ENCODE measurements at regions not wholly inside any gene's neighbourhood (a gene's known extent, or its start where the extent isn't known, plus 50 kb on each side); places are given as distances from the start of the nearest gene placed in this dataset.

DNA sequence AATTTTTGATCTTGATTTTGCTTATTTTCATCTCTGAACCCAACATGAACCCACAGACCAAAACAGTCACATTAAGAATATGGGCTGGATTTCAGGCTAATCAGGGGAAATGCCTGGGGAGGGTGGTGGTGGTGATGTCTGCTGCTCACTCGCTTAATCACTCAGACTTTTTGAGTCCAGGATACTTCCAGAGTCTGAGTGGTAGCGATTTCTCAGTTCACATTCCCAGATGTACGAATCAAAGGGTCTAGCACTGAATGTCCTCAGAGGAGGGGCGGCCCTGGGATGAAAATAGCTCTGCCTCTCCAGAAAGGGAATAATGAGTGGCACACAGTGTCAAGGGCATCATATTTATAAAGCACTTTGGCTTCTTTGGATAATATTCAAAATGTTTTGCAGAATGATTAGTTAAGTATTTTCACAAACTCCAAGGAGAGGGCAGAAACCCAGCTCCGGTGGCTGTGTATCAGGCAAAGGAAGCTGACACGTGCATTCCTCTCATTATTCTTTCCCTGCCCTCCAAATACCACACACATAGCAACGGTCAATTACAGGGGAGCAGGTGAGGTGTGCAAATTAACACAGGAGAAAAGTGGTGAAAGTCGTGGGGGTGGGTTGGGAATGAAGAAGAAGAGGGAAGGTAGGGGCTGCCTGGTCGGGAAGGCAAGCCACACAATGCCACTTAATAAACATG lies 345.2 kb upstream of the RSPO3 start:
- TF ChIP-seq, protein P1, sequence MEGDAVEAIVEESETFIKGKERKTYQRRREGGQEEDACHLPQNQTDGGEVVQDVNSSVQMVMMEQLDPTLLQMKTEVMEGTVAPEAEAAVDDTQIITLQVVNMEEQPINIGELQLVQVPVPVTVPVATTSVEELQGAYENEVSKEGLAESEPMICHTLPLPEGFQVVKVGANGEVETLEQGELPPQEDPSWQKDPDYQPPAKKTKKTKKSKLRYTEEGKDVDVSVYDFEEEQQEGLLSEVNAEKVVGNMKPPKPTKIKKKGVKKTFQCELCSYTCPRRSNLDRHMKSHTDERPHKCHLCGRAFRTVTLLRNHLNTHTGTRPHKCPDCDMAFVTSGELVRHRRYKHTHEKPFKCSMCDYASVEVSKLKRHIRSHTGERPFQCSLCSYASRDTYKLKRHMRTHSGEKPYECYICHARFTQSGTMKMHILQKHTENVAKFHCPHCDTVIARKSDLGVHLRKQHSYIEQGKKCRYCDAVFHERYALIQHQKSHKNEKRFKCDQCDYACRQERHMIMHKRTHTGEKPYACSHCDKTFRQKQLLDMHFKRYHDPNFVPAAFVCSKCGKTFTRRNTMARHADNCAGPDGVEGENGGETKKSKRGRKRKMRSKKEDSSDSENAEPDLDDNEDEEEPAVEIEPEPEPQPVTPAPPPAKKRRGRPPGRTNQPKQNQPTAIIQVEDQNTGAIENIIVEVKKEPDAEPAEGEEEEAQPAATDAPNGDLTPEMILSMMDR (IDR thresholded peaks at IDR 0.05), result no peak
- no peak for TF ChIP-seq POLR2A (IDR thresholded peaks at IDR 0.05)
